Panc1 (cell line): ENCODE measurements at regions not wholly inside any gene's neighbourhood (a gene's known extent, or its start where the extent isn't known, plus 50 kb on each side); places are given as distances from the start of the nearest gene placed in this dataset.

Experiments used
- CTCF ChIP-seq: fragments of 450-650 bp; IDR thresholded peaks from 2 replicates; pipeline ENCODE4 v1.5.1; 2017; ENCODE audit warnings: mild to moderate bottlenecking
- POLR2AphosphoS5 ChIP-seq: IDR thresholded peaks from 2 replicates; pipeline ENCODE4 v1.6.1; 2012; ENCODE audit warnings: mild to moderate bottlenecking, low read depth, low read length, moderate library complexity
- SIN3A ChIP-seq: IDR thresholded peaks from 2 replicates; pipeline ENCODE4 v1.6.1; 2012; ENCODE audit warnings: low read depth, mild to moderate bottlenecking, low read length, moderate library complexity, borderline replicate concordance; ENCODE audit not compliant: insufficient read depth
- TCF7L2 ChIP-seq: IDR thresholded peaks from 2 replicates; pipeline ENCODE4 v1.6.1; 2011; ENCODE audit warnings: mild to moderate bottlenecking, low read depth, low read length, inconsistent platforms
- TF ChIP-seq, protein P1 (sequence below), 2 experiments: IDR thresholded peaks; 2 replicates each; pipeline ENCODE4 v1.6.1; 2011 to 2012; ENCODE audit warnings: low read depth in 2 of 2, control low read depth in 1 of 2, low read length in 1 of 2, mild to moderate bottlenecking in 1 of 2, moderate library complexity in 1 of 2; ENCODE audit not compliant: insufficient read depth in 1 of 2

DNA sequence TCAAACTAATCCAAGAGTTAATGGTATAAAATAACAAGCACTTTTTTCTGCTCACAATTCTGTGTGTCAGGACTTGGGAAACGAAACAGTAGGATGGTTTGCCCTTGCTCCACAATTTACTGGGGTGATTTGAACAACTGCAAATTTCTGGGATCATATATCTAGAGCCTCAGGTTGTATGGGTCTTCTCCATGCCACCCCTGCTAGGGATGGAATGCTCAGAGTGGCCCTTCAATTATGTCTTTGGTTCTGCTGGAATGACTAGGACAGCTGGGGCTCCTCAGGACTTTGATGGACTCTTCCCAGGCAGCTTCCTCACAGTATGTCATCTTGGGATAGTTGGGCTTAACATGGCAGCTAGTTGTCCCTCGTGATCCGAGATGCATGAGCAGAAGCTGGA is 223.0 kb upstream of the ANO5 start:
- no peak for TF ChIP-seq POLR2AphosphoS5
- no peak for TF ChIP-seq CTCF
- no peak for TF ChIP-seq TCF7L2
- no peak for TF ChIP-seq SIN3A
- TF ChIP-seq, protein P1, sequence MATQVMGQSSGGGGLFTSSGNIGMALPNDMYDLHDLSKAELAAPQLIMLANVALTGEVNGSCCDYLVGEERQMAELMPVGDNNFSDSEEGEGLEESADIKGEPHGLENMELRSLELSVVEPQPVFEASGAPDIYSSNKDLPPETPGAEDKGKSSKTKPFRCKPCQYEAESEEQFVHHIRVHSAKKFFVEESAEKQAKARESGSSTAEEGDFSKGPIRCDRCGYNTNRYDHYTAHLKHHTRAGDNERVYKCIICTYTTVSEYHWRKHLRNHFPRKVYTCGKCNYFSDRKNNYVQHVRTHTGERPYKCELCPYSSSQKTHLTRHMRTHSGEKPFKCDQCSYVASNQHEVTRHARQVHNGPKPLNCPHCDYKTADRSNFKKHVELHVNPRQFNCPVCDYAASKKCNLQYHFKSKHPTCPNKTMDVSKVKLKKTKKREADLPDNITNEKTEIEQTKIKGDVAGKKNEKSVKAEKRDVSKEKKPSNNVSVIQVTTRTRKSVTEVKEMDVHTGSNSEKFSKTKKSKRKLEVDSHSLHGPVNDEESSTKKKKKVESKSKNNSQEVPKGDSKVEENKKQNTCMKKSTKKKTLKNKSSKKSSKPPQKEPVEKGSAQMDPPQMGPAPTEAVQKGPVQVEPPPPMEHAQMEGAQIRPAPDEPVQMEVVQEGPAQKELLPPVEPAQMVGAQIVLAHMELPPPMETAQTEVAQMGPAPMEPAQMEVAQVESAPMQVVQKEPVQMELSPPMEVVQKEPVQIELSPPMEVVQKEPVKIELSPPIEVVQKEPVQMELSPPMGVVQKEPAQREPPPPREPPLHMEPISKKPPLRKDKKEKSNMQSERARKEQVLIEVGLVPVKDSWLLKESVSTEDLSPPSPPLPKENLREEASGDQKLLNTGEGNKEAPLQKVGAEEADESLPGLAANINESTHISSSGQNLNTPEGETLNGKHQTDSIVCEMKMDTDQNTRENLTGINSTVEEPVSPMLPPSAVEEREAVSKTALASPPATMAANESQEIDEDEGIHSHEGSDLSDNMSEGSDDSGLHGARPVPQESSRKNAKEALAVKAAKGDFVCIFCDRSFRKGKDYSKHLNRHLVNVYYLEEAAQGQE (IDR thresholded peaks at IDR 0.05; ENCODE audit: insufficient read depth in 1 of 2, low read depth in 2 of 2, low read length in 1 of 2): no peak
